CD4-positive, alpha-beta memory T cell (primary cell): ENCODE measurements at regions not wholly inside any gene's neighbourhood (a gene's known extent, or its start where the extent isn't known, plus 50 kb on each side); places are given as distances from the start of the nearest gene placed in this dataset.

Experiments
- CTCF ChIA-PET: fragments of 350-600 bp; sonication (Branson Sonifier 250); formaldehyde crosslinking; loops from one replicate; lab custom pipeline; 2021; ENCODE audit warnings: inconsistent platforms; ENCODE audit not compliant: partially characterized antibody; lab: Charles Lee
- POLR2A ChIA-PET: fragments of 350-600 bp; sonication (Branson Sonifier 250); formaldehyde crosslinking; loops from one replicate; lab custom pipeline; 2021; ENCODE audit not compliant: partially characterized antibody; lab: Charles Lee
- DNase-seq, 5 donors: peaks; one replicate each; pipeline versions ENCODE4 v3.0.0 to v3.0.0-alpha.2; 2020 to 2022; ENCODE audit warnings: mixed read lengths in 1 of 5
- H3K27ac ChIP-seq: one replicate; pipeline ENCODE4 v1.7.0; 2013; ENCODE audit warnings: low read depth, low read length
- H3K27me3 ChIP-seq: 2 replicates; pipeline ENCODE4 v1.7.0; 2013; ENCODE audit warnings: mild to moderate bottlenecking, low read length, moderate library complexity; ENCODE audit not compliant: insufficient read depth
- H3K36me3 ChIP-seq: 2 replicates; pipeline ENCODE4 v1.7.0; 2013; ENCODE audit warnings: mild to moderate bottlenecking, low read length, moderate library complexity; ENCODE audit not compliant: insufficient read depth
- H3K4me1 ChIP-seq: 2 replicates; pipeline ENCODE4 v1.7.0; 2013; ENCODE audit warnings: mild to moderate bottlenecking, low read length, moderate library complexity; ENCODE audit not compliant: insufficient read depth
- H3K4me3 ChIP-seq, 2 donors: one replicate each; pipeline ENCODE4 v1.7.0; 2013; ENCODE audit warnings: low read length in 2 of 2, mild to moderate bottlenecking in 1 of 2
- H3K9me3 ChIP-seq, 2 donors: one replicate each; pipeline ENCODE4 v1.7.0; 2013; ENCODE audit warnings: low read length in 2 of 2, control low read depth in 1 of 2; ENCODE audit not compliant: control insufficient read depth in 1 of 2
- H3K27ac Mint-ChIP-seq, 7 donors: one replicate each; pipeline ENCODE4 v1.8.0; 2020 to 2021; ENCODE audit warnings: mixed read lengths in 7 of 7, mild to moderate bottlenecking in 6 of 7, inconsistent platforms in 3 of 7, moderate library complexity in 3 of 7
- H3K27me3 Mint-ChIP-seq, 2 donors: one replicate each; pipeline ENCODE4 v1.8.0; 2020 to 2021; ENCODE audit warnings: mixed read lengths in 2 of 2
- H3K36me3 Mint-ChIP-seq, 2 donors: one replicate each; pipeline ENCODE4 v1.8.0; 2020 to 2021; ENCODE audit warnings: mixed read lengths in 2 of 2, inconsistent platforms in 1 of 2, mild to moderate bottlenecking in 1 of 2
- H3K4me1 Mint-ChIP-seq, 4 donors: one replicate each; pipeline ENCODE4 v1.8.0; 2020 to 2021; ENCODE audit warnings: mixed read lengths in 4 of 4, mild to moderate bottlenecking in 1 of 4
- H3K4me3 Mint-ChIP-seq, 8 donors: one replicate each; pipeline ENCODE4 v1.8.0; 2020 to 2021; ENCODE audit warnings: mixed read lengths in 8 of 8, mild to moderate bottlenecking in 7 of 8, moderate library complexity in 6 of 8, inconsistent platforms in 3 of 8
- H3K9me3 Mint-ChIP-seq, 8 donors: one replicate each; pipeline ENCODE4 v1.8.0; 2020 to 2021; ENCODE audit warnings: mixed read lengths in 8 of 8, mild to moderate bottlenecking in 5 of 8, inconsistent platforms in 3 of 8, moderate library complexity in 1 of 8
- intact Hi-C: fragments of 100-400 bp; cut with micrococcal nuclease; formaldehyde crosslinking; loops from one replicate; pipeline ENCODE4 v1.15.1; 2023

DNA sequence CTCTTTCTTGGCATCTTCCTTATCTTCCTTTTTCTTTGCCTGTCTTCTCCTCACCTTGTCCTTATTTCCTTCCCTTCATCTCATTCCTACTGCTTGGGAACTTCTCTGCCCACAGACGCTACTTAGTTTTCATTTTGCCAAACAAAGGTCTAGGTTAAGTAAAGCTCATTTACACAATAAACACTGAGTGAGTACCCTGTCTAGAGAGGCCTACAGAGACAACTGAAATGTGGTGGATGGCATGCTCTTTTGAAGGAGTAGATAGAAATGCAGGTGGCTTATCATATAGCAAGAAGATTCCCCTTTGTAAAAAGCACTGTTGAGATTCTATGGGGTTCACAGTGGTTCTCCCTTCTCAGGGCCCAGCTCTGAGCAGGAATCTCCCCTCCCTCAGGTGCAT, 319.0 kb downstream of the CNTN3 start:
- CTCF ChIA-PET = no interaction called here
- H3K36me3 ChIP-seq = no peaks in the 10 kb centered on the region
- intact Hi-C loops = no loop called here
- H3K4me3 ChIP-seq = no peak overlapping the region
- no peaks in the 10 kb centered on the region for H3K27me3 ChIP-seq
- H3K27me3 Mint-ChIP-seq = no peaks in the 10 kb centered on the region
- H3K36me3 Mint-ChIP-seq = no peaks in the 10 kb centered on the region
- peaks cover 0 to 22% (median 12%) of the 10 kb centered on the region in 8 donors for H3K9me3 Mint-ChIP-seq
- no peaks in the 10 kb centered on the region for H3K9me3 ChIP-seq
- no peak overlapping the region for H3K27ac ChIP-seq
- no peaks in the 10 kb centered on the region for H3K4me1 ChIP-seq
- H3K27ac Mint-ChIP-seq = no peak overlapping the region
- DNase-seq = no peak
- H3K4me1 Mint-ChIP-seq = no peaks in the 10 kb centered on the region
- POLR2A ChIA-PET = no interaction called here
- H3K4me3 Mint-ChIP-seq = no peak overlapping the region

DNA sequence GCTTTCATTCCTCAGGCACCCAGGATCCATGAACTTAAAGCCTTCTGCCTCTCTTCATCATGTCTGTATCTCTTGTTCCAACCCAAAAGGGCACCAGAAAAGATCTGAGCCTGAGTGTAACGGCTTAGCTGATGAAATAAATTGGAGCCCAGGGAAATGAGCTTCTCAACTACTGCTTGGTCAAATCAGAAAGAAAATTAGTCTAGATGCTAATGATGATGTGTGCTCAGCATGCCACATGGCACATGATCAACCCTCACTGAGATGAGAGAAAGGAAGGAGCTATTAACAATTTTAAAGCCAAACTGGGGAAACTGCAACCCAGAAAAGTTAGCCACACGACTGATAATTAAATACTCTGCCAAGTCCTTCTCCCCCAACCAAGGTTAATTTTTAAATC, 325.7 kb downstream of the CNTN3 start:
- H3K4me3 Mint-ChIP-seq = no peak overlapping the region

DNA sequence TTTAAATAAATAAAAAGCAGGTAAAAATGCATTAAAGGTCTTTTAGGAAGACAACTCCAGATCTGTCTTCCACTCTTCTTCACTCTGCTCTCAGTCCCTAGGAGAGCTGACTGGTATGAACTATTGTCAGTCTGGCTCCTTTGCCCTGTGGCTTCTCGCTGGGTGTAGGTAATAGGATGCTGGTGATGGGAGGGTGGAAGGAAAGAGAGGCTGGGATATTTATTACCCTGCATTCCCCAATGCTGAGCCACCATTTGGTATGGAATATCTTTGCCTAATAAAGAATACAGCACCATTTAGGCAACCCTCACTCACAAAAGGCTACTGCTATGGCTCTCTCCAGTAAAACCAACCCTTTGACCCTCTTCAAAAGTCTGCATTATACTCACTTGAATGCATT, 326.9 kb downstream of the CNTN3 start:
- Mint-ChIP-seq H3K9me3 (peaks cover 2 to 13% (median 6%) of the 10 kb centered on the region in 8 donors), H3K27ac (no peak overlapping the region), H3K36me3 (no peaks in the 10 kb centered on the region), H3K4me1 (no peaks in the 10 kb centered on the region), H3K4me3 (peak overlapping the region in 1 of 8 donors; percentile 17), H3K27me3 (no peaks in the 10 kb centered on the region)
- intact Hi-C loops = no loop called here
- ChIA-PET CTCF (no interaction called here), POLR2A (no interaction called here)
- Histone ChIP-seq H3K4me3 (no peak overlapping the region), H3K9me3 (no peaks in the 10 kb centered on the region), H3K27me3 (no peaks in the 10 kb centered on the region), H3K36me3 (no peaks in the 10 kb centered on the region), H3K4me1 (no peaks in the 10 kb centered on the region), H3K27ac (no peak overlapping the region)
- no peak for DNase-seq

More for the DNA sequence above, 325.7 kb downstream of the CNTN3 start:
- ChIA-PET POLR2A (no interaction called here), CTCF (no interaction called here)
- no peaks in the 10 kb centered on the region for H3K27me3 Mint-ChIP-seq
- intact Hi-C loops = no loop called here
- Histone ChIP-seq H3K9me3 (no peaks in the 10 kb centered on the region), H3K4me3 (no peak overlapping the region), H3K27me3 (no peaks in the 10 kb centered on the region), H3K36me3 (no peaks in the 10 kb centered on the region), H3K4me1 (no peaks in the 10 kb centered on the region), H3K27ac (no peak overlapping the region)
- H3K4me1 Mint-ChIP-seq = no peaks in the 10 kb centered on the region
- no peak for DNase-seq
- H3K9me3 Mint-ChIP-seq = peaks cover 0 to 16% (median 6%) of the 10 kb centered on the region in 8 donors
- H3K27ac Mint-ChIP-seq = no peak overlapping the region
- no peaks in the 10 kb centered on the region for H3K36me3 Mint-ChIP-seq

DNA sequence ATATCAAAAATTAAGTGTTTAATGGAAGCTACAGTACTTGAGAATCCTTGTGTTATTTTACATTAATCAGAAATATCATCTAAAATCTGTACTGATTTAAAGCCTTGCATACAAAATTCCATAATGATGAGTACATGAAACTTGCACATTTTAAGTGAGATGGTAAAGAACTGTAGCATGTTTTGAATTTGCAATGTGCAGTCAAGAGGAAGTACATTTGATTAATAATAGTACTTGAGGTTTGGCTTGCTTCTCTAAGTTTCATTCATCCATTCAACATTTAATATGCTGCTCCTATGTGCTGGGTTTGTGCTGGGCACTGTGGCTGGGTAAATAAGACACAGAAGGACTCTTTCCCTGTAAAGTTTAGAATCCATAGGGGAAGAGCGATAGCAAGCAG, 332.3 kb downstream of the CNTN3 start:
- POLR2A ChIA-PET = no interaction called here
- no peak for DNase-seq
- CTCF ChIA-PET = no interaction called here
- Mint-ChIP-seq H3K9me3 (peaks cover 2 to 22% (median 10%) of the 10 kb centered on the region in 8 donors), H3K4me3 (no peak overlapping the region), H3K4me1 (no peaks in the 10 kb centered on the region), H3K27me3 (no peaks in the 10 kb centered on the region), H3K27ac (no peak overlapping the region), H3K36me3 (no peaks in the 10 kb centered on the region)
- Histone ChIP-seq H3K27me3 (no peaks in the 10 kb centered on the region), H3K4me1 (no peaks in the 10 kb centered on the region), H3K36me3 (no peaks in the 10 kb centered on the region), H3K4me3 (no peak overlapping the region), H3K9me3 (no peaks in the 10 kb centered on the region), H3K27ac (no peak overlapping the region)
- intact Hi-C loops = no loop called here

DNA sequence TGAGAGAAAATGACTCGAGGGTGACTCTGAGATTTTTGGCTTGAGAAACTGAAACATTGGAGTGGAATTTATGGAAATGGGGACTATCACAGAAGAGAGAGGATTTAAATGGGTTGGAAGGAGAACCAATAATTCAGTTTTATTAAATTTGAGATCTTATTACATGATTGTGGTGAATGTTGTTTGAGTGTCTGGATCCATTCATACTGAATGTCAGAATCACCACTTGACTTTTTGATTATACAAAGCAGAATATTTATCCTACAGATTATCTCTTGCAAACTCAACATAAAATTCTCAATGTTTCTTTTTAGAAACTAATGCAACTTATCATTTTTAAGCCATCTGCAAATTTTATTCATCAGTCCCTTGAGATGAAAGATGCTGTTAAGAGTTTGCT, 332.8 kb downstream of the CNTN3 start:
- Mint-ChIP-seq H3K4me1 (no peaks in the 10 kb centered on the region), H3K27ac (no peak overlapping the region), H3K27me3 (no peaks in the 10 kb centered on the region), H3K36me3 (no peaks in the 10 kb centered on the region), H3K9me3 (peaks cover 2 to 25% (median 10%) of the 10 kb centered on the region in 8 donors), H3K4me3 (no peak overlapping the region)
- no peaks in the 10 kb centered on the region for H3K4me1 ChIP-seq
- ChIA-PET CTCF (no interaction called here), POLR2A (no interaction called here)
- no peaks in the 10 kb centered on the region for H3K27me3 ChIP-seq
- intact Hi-C loops = no loop called here
- no peak for DNase-seq
- H3K27ac ChIP-seq = no peak overlapping the region
- H3K4me3 ChIP-seq = no peak overlapping the region
- no peaks in the 10 kb centered on the region for H3K9me3 ChIP-seq
- no peaks in the 10 kb centered on the region for H3K36me3 ChIP-seq

DNA sequence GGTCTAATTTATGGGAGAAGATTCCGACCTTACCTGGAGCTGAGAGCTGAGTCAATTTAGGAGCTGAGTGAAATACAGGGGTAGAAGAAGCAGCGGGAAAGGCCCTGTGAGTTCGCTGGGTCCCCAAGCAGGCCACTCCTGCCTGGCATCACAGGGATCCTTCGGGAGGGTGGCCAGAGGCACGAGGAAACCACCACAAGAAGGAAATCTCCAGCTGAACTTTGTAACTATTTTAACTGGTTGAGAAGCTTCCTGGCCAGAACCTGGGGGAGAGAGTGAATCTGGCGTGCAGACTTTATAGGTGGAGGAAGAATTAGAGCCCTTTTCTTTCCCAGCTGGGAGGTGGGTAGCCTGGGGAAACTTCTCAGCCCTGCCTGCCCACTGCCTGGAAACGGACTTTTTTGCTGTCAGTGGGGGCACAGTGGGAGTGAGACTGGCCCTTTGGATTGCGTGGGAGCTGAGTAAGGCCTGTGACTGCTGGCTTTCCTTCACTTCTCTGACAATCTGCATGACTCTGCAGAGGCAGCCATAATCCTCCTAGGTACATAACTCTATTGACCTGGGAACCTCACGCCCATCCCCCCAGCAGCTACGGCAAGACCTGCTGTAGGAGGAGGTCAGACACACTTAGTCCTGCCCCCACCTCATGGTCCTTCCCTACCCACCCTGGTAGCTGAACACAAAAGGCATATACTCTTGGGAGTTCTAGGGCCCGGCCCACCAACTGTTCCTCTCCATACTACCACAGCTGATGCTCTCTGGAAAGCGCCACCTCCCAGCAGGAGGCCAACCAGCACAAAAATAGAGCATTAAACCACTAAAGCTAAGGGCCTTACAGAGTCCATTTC, 340.7 kb downstream of the CNTN3 start:
- no peak overlapping the region for H3K4me3 ChIP-seq
- H3K27ac ChIP-seq = no peak overlapping the region
- POLR2A ChIA-PET = no interaction called here
- Mint-ChIP-seq H3K36me3 (no peaks in the 10 kb centered on the region), H3K4me3 (no peak overlapping the region), H3K9me3 (peaks cover 0 to 30% (median 11%) of the 10 kb centered on the region in 8 donors), H3K27ac (no peak overlapping the region), H3K27me3 (no peaks in the 10 kb centered on the region), H3K4me1 (no peaks in the 10 kb centered on the region)
- H3K9me3 ChIP-seq = no peaks in the 10 kb centered on the region
- no peaks in the 10 kb centered on the region for H3K4me1 ChIP-seq
- intact Hi-C loops = no loop called here
- DNase-seq = no peak
- no peaks in the 10 kb centered on the region for H3K27me3 ChIP-seq
- CTCF ChIA-PET = interaction anchor here (1.4 kb wide), 1 partner anchor 12 kb away, joined by 3 read pairs; no protein-coding TSS in a partner anchor
- H3K36me3 ChIP-seq = no peaks in the 10 kb centered on the region

DNA sequence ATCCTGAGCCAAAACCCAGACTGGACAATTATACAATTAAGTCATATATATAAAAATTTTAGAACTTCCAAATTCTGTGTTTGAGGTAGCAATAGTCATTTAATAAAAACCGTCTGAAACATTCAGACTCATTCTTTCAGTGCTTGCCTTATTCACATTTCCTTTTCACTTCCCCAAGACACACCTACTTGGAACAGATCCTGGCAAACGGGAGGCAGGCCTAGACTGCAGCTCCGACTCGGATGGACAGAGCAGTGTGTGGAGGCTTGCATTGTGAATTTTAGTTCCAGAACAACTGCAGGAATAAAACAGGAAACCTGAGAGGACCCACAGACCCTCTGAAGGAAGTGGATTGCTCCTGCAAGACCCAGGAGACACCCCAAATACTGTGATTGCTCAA, 341.4 kb downstream of the CNTN3 start:
- H3K27ac Mint-ChIP-seq = no peak overlapping the region
- Histone ChIP-seq H3K36me3 (no peaks in the 10 kb centered on the region), H3K4me3 (no peak overlapping the region), H3K27ac (no peak overlapping the region), H3K4me1 (no peaks in the 10 kb centered on the region), H3K27me3 (no peaks in the 10 kb centered on the region), H3K9me3 (no peaks in the 10 kb centered on the region)
- peaks cover 0 to 30% (median 9%) of the 10 kb centered on the region in 8 donors for H3K9me3 Mint-ChIP-seq
- H3K4me1 Mint-ChIP-seq = no peaks in the 10 kb centered on the region
- no peaks in the 10 kb centered on the region for H3K36me3 Mint-ChIP-seq
- no peak overlapping the region for H3K4me3 Mint-ChIP-seq
- no peaks in the 10 kb centered on the region for H3K27me3 Mint-ChIP-seq
- no peak for DNase-seq
- ChIA-PET POLR2A (no interaction called here), CTCF (interaction anchor here (1.4 kb wide), 1 partner anchor 12 kb away, joined by 3 read pairs; no protein-coding TSS in a partner anchor)
- intact Hi-C loops = no loop called here
